ENCODE measurements at regions not wholly inside any gene's neighbourhood (a gene's known extent, or its start where the extent isn't known, plus 50 kb on each side); places are given as distances from the start of the nearest gene placed in this dataset.

DNA sequence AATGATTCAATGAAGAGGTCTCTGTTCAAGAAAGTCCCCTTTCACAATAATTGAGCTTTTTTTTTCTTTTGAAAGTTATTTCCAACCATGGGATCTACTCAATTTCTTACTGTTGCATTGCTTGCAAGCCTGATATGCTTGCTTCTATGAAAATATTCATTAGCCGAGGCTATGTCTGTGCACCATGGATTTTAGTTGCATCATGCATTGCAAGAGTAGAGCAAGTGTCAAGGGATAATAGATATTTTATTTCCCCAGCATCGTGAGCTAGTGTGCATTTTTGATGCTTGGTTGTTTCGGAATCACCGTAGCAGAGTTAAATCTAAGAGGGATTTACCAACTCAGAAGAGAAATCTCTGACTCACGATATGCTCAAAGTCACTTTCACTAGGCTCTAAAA, 222.0 kb downstream of the SH2D4B start:
- Histone ChIP-seq H3K27ac (no peak overlapping the region), H3K36me3 (ENCODE audit: insufficient read depth, low read length) (no peaks in the 10 kb centered on the region), H3K9me3 (ENCODE audit: low read depth, low read length) (no peaks in the 10 kb centered on the region), H3K4me3 (no peak overlapping the region), H3K9ac (ENCODE audit: insufficient read length) (no peak overlapping the region)
- no peak for DNase-seq (ENCODE audit: low read depth, low spot score)
- TF ChIP-seq EZH2 (IDR thresholded peaks at IDR 0.05) (no peak), FOXP2 (optimal IDR thresholded peaks at IDR 0.05; ENCODE audit: control extremely low read depth, extremely low read length, insufficient read depth) (no peak), POLR2AphosphoS5 (IDR thresholded peaks at IDR 0.05; ENCODE audit: borderline replicate concordance, low read depth, low read length) (no peak)

DNA sequence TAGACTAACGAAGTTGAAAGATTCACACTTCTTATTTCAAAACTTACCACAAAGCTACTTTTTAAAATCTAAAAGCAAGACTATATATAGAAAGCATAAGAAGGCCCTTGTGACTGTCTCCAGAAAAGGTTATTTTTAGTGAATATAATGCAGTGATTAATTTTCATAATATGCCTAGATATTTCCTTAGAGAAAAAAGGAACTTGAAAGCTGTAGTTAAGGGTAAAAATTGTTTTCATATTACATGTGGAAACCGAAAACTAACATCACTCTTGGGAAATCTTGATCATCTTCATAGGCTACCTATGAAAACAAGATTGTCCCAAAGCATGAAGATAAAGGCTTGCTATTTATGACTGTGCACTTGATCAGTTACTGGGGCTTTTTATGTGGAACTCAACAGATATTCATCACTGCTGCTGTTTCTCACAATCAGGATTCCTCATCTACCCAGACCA, 223.2 kb downstream of the SH2D4B start:
- Histone ChIP-seq H3K36me3 (ENCODE audit: insufficient read depth, low read length) (no peaks in the 10 kb centered on the region), H3K9me3 (ENCODE audit: low read depth, low read length) (no peaks in the 10 kb centered on the region), H3K27ac (no peak overlapping the region), H3K4me3 (no peak overlapping the region), H3K9ac (ENCODE audit: insufficient read length) (no peak overlapping the region)
- no peak for DNase-seq (ENCODE audit: low read depth, low spot score)
- TF ChIP-seq EZH2 (IDR thresholded peaks at IDR 0.05) (no peak), POLR2AphosphoS5 (IDR thresholded peaks at IDR 0.05; ENCODE audit: borderline replicate concordance, low read depth, low read length) (no peak)

DNA sequence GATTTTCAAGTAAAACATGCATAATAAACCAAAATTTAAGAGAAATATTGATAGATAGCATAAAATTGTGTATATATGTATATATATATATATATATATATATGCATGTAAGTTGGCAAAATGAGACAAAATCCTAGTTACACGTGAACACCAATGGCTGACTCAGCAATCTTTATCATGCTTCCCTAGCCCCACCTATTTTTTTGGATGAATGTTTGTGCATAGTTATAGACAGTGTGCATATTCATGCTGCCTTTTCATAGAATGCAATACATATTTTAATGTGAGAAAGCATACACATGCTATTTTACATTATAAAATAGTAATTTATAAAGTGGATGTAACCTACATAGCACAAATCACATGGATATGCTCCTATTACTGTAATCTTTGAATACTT, 230.3 kb downstream of the SH2D4B start:
- H3K4me3 ChIP-seq, result no peak overlapping the region
- peak overlapping the region; percentile 83 for H3K27ac ChIP-seq
- no peak for DNase-seq (ENCODE audit: low read depth, low spot score)
- H3K9ac ChIP-seq (ENCODE audit: insufficient read length), result no peak overlapping the region
- TF ChIP-seq EZH2 (IDR thresholded peaks at IDR 0.05), result no peak
- TF ChIP-seq FOXP2 (optimal IDR thresholded peaks at IDR 0.05; ENCODE audit: control extremely low read depth, extremely low read length, insufficient read depth), result no peak
- no peak for TF ChIP-seq POLR2AphosphoS5 (IDR thresholded peaks at IDR 0.05; ENCODE audit: borderline replicate concordance, low read depth, low read length)
- H3K9me3 ChIP-seq (ENCODE audit: low read depth, low read length), result no peaks in the 10 kb centered on the region
- H3K36me3 ChIP-seq (ENCODE audit: insufficient read depth, low read length), result no peaks in the 10 kb centered on the region

DNA sequence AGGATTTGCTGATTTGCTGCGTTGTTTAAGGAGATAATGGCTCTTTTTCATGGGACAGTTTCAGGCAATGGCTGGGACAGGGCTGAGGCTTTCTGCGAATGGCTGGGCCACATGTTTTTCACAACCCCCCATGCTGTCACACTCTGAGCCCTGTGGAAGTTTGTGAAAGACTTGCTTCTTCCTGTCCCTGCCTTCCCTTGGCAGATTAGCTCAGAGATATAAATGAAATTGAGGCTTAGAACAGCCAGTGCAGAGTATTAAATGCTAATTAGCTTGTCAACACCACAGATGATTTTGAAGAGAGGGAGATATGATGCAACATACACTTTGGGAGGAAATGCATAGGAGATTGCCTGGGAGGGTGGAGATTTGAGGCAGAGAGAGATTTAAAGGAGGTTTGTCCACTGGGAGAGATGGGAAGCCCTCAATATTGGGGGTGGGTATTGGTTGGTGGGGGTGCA, 232.0 kb downstream of the SH2D4B start:
- Histone ChIP-seq H3K9ac (ENCODE audit: insufficient read length) (no peak overlapping the region), H3K4me3 (no peak overlapping the region), H3K27ac (peak overlapping the region; percentile 83), H3K9me3 (ENCODE audit: low read depth, low read length) (no peaks in the 10 kb centered on the region), H3K36me3 (ENCODE audit: insufficient read depth, low read length) (no peaks in the 10 kb centered on the region)
- no peak for TF ChIP-seq POLR2AphosphoS5 (IDR thresholded peaks at IDR 0.05; ENCODE audit: borderline replicate concordance, low read depth, low read length)
- no peak for TF ChIP-seq FOXP2 (optimal IDR thresholded peaks at IDR 0.05; ENCODE audit: control extremely low read depth, extremely low read length, insufficient read depth)
- no peak for TF ChIP-seq EZH2 (IDR thresholded peaks at IDR 0.05)
- peak; percentile 66 for DNase-seq (ENCODE audit: low read depth, low spot score)

DNA sequence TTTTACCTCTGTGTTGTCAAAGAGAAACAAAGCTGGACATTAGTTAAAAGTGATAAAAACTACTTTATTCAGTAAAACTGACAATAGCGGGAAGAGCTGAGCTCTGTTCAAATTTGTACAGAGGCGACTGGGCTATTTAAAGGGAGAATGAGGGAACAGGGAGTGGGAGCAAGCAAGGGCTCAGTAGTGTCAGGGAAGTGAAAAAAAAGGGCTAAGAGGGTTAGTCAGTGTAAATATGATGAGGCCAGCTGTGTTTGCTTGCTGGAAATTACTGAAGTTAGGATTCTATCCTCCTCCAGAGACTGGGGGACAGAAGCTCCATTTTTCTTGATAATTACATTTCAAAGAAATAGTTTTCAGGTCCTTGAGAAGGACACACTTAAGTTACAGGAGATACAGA, 232.5 kb downstream of the SH2D4B start:
- Histone ChIP-seq H3K9ac (ENCODE audit: insufficient read length) (no peak overlapping the region), H3K27ac (peak overlapping the region; percentile 83), H3K4me3 (no peak overlapping the region), H3K9me3 (ENCODE audit: low read depth, low read length) (no peaks in the 10 kb centered on the region), H3K36me3 (ENCODE audit: insufficient read depth, low read length) (no peaks in the 10 kb centered on the region)
- TF ChIP-seq EZH2 (IDR thresholded peaks at IDR 0.05), result no peak
- no peak for TF ChIP-seq POLR2AphosphoS5 (IDR thresholded peaks at IDR 0.05; ENCODE audit: borderline replicate concordance, low read depth, low read length)
- no peak for TF ChIP-seq FOXP2 (optimal IDR thresholded peaks at IDR 0.05; ENCODE audit: control extremely low read depth, extremely low read length, insufficient read depth)
- no peak for DNase-seq (ENCODE audit: low read depth, low spot score)

DNA sequence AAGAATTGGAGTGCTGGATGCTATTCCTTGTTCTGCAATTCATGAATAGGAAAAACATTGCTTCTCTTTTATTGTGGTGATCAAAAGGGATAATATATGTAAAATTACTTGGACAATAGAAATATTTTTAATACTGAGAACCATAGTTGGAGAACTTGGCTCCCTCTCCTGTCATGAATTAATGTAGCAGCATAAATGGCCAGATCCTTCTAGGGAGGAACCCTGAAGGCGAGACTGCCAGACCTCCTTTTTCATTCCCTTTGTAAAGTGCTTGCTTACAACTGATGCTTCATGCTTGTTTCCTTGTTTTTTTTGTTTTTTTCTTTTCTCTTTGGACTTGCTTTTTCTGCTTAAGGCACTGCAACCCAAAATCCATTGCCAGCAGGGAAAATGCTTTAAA, 233.6 kb downstream of the SH2D4B start:
- Histone ChIP-seq H3K9me3 (ENCODE audit: low read depth, low read length) (no peaks in the 10 kb centered on the region), H3K36me3 (ENCODE audit: insufficient read depth, low read length) (no peaks in the 10 kb centered on the region), H3K27ac (no peak overlapping the region), H3K4me3 (no peak overlapping the region), H3K9ac (ENCODE audit: insufficient read length) (no peak overlapping the region)
- no peak for DNase-seq (ENCODE audit: low read depth, low spot score)
- no peak for TF ChIP-seq POLR2AphosphoS5 (IDR thresholded peaks at IDR 0.05; ENCODE audit: borderline replicate concordance, low read depth, low read length)
- no peak for TF ChIP-seq FOXP2 (optimal IDR thresholded peaks at IDR 0.05; ENCODE audit: control extremely low read depth, extremely low read length, insufficient read depth)
- TF ChIP-seq EZH2 (IDR thresholded peaks at IDR 0.05), result no peak

DNA sequence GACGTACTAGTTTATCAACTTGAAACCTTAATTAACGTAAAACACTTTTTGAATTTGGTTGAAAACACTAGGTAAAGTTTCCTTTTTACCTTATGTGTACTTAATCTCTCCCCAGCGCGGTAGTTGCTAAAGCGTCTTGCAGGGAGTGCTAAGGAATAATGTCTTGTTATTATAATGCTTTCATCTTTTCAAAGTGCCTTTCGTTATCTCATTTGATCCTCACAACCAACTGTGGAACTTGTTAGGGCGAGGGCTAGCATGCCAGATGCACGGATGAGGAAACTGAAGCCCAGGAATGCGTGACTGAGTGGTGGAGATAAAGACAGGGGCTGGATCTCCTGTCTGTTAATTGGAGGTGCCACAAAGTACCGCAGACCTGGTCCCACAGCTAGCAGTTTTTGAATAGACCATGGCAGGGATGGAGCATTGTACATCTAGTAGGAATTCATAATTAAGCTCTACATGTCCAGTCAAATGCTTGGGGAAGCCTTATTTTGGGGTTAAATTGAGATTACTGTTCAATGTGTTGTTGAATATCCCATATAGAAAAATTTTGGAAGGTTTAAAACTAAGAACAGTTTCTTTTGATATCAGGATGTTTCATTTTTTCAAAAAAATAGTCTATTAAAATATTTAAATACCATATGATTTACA, 234.3 kb downstream of the SH2D4B start:
- H3K27ac ChIP-seq, result no peak overlapping the region
- no peak for TF ChIP-seq FOXP2 (optimal IDR thresholded peaks at IDR 0.05; ENCODE audit: control extremely low read depth, extremely low read length, insufficient read depth)
- TF ChIP-seq POLR2AphosphoS5 (IDR thresholded peaks at IDR 0.05; ENCODE audit: borderline replicate concordance, low read depth, low read length), result no peak
- no peak for TF ChIP-seq EZH2 (IDR thresholded peaks at IDR 0.05)
- no peak for DNase-seq (ENCODE audit: low read depth, low spot score)
- H3K9me3 ChIP-seq (ENCODE audit: low read depth, low read length), result no peaks in the 10 kb centered on the region
- H3K4me3 ChIP-seq, result no peak overlapping the region
- no peaks in the 10 kb centered on the region for H3K36me3 ChIP-seq (ENCODE audit: insufficient read depth, low read length)
- no peak overlapping the region for H3K9ac ChIP-seq (ENCODE audit: insufficient read length)

DNA sequence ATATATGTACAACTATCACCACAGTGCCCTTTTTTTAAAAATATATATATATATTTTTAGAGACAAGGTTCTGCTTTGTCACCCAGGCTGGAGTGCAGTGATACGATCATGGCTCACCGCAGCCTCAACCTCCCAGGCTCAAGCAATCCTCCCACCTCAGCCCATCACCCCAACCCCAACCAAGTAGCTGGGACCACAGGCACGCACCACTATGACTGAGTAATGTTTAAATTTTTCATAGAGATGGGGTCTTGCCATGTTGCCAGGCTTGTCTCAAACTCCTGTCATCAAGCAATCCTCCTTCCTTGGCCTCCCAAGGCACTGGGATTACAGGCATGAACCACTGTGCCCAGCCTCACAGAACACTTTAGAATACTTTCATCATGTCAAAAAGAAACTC, 234.9 kb downstream of the SH2D4B start:
- no peak overlapping the region for H3K4me3 ChIP-seq
- no peak overlapping the region for H3K27ac ChIP-seq
- no peaks in the 10 kb centered on the region for H3K36me3 ChIP-seq (ENCODE audit: insufficient read depth, low read length)
- H3K9ac ChIP-seq (ENCODE audit: insufficient read length), result no peak overlapping the region
- no peaks in the 10 kb centered on the region for H3K9me3 ChIP-seq (ENCODE audit: low read depth, low read length)
- DNase-seq (ENCODE audit: low read depth, low spot score), result no peak
- TF ChIP-seq EZH2 (IDR thresholded peaks at IDR 0.05), result no peak
- TF ChIP-seq POLR2AphosphoS5 (IDR thresholded peaks at IDR 0.05; ENCODE audit: borderline replicate concordance, low read depth, low read length), result no peak
- no peak for TF ChIP-seq FOXP2 (optimal IDR thresholded peaks at IDR 0.05; ENCODE audit: control extremely low read depth, extremely low read length, insufficient read depth)

DNA sequence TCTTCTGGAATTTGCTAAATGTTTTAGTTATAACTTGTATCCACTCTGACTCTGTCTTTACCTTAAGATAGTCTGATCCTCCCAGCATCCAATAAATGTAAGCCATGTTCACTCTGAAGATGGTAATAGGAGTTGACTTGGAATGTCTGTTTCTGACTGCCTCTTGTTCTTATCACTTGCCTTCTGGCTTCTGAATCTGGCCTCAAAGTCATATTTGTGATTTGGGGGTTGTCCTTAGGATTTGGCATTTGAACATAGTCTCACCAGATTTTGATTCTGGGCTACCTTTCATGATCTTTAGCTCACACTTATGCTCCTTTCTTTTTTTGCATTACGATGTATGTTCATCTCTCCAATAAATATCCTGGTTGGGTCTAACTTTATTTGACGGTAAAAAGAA, 247.0 kb downstream of the SH2D4B start:
- Histone ChIP-seq H3K27ac (no peak overlapping the region), H3K9ac (ENCODE audit: insufficient read length) (no peak overlapping the region), H3K4me3 (no peak overlapping the region), H3K36me3 (ENCODE audit: insufficient read depth, low read length) (no peaks in the 10 kb centered on the region), H3K9me3 (ENCODE audit: low read depth, low read length) (no peaks in the 10 kb centered on the region)
- TF ChIP-seq FOXP2 (optimal IDR thresholded peaks at IDR 0.05; ENCODE audit: control extremely low read depth, extremely low read length, insufficient read depth), result no peak
- no peak for TF ChIP-seq EZH2 (IDR thresholded peaks at IDR 0.05)
- TF ChIP-seq POLR2AphosphoS5 (IDR thresholded peaks at IDR 0.05; ENCODE audit: borderline replicate concordance, low read depth, low read length), result no peak
- no peak for DNase-seq (ENCODE audit: low read depth, low spot score)
